NCI-H69 (cell line): ENCODE measurements at regions not wholly inside any gene's neighbourhood (a gene's known extent, or its start where the extent isn't known, plus 50 kb on each side); places are given as distances from the start of the nearest gene placed in this dataset.
A peak's percentile ranks its signal among the peaks of the same experiment; 100 is the strongest.
"Not testable (repeated sequence)": the region's sequence is repeated elsewhere in the genome, so short reads cannot be mapped to it uniquely, and the experiment has no call there.

ENCODE experiments used
- DNase-seq: peaks from one replicate; lab custom pipeline; 2025; lab: John Stamatoyannopoulos, UW

- DNase-seq = no peak
These were observed 648.2 kb downstream of the SLCO4C1 start for GRCh38 chr5:101647861-101648260.

GRCh38 chr5:101643794-101644193, 652.3 kb downstream of the SLCO4C1 start:
- DNase-seq = no peak

GRCh38 chr5:101637599-101637998, 658.5 kb downstream of the SLCO4C1 start:
- no peak for DNase-seq

- not testable (repeated sequence) for DNase-seq
These were observed 668.3 kb downstream of the SLCO4C1 start for GRCh38 chr5:101627770-101628169.

- DNase-seq = peak; percentile 17
These were observed 669.5 kb downstream of the SLCO4C1 start for GRCh38 chr5:101626572-101626971.

- peak; percentile 25 for DNase-seq
These were observed 685.0 kb downstream of the SLCO4C1 start for GRCh38 chr5:101611039-101611438.

GRCh38 chr5:101608322-101608721, 687.8 kb downstream of the SLCO4C1 start:
- no peak for DNase-seq

GRCh38 chr5:101605700-101606099, 690.4 kb downstream of the SLCO4C1 start:
- DNase-seq = no peak

- DNase-seq = no peak
These were observed 695.5 kb downstream of the SLCO4C1 start for GRCh38 chr5:101600614-101601013.

- peak; percentile 33 for DNase-seq
These were observed 687.3 kb upstream of the ST8SIA4 start for GRCh38 chr5:101590384-101590783.

GRCh38 chr5:101585366-101585765, 682.3 kb upstream of the ST8SIA4 start:
- DNase-seq = no peak

GRCh38 chr5:101580591-101580990, 677.5 kb upstream of the ST8SIA4 start:
- DNase-seq = no peak

- DNase-seq = no peak
These were observed 670.9 kb upstream of the ST8SIA4 start for GRCh38 chr5:101574017-101574416.

GRCh38 chr5:101561018-101561417, 657.9 kb upstream of the ST8SIA4 start:
- no peak for DNase-seq

GRCh38 chr5:101543780-101544179, 640.7 kb upstream of the ST8SIA4 start:
- DNase-seq = no peak

GRCh38 chr5:101539315-101539714, 636.2 kb upstream of the ST8SIA4 start:
- no peak for DNase-seq

GRCh38 chr5:101535626-101536025, 632.5 kb upstream of the ST8SIA4 start:
- DNase-seq = no peak

GRCh38 chr5:101534491-101535110, 631.5 kb upstream of the ST8SIA4 start:
- DNase-seq = no peak

GRCh38 chr5:101532430-101532829, 629.3 kb upstream of the ST8SIA4 start:
- no peak for DNase-seq

GRCh38 chr5:101531026-101531425, 627.9 kb upstream of the ST8SIA4 start:
- no peak for DNase-seq

- not testable (repeated sequence) for DNase-seq
These were observed 626.0 kb upstream of the ST8SIA4 start for GRCh38 chr5:101529094-101529493.

GRCh38 chr5:101520417-101520816, 617.3 kb upstream of the ST8SIA4 start:
- DNase-seq = no peak

GRCh38 chr5:101517795-101518194, 614.7 kb upstream of the ST8SIA4 start:
- no peak for DNase-seq

GRCh38 chr5:101515721-101516120, 612.6 kb upstream of the ST8SIA4 start:
- no peak for DNase-seq
